Central memory CD8-positive, alpha-beta T cell (primary cell): ENCODE measurements at regions not wholly inside any gene's neighbourhood (a gene's known extent, or its start where the extent isn't known, plus 50 kb on each side); places are given as distances from the start of the nearest gene placed in this dataset.

Experiments used
- ATAC-seq: fragments of 150-1000 bp; cut with Tn5 transposase; replicated peaks from 2 replicates; pipeline ENCODE4 v1.10.0; 2022; ENCODE audit warnings: mild to moderate bottlenecking, moderate FRiP score, moderate number of reproducible peaks; ENCODE audit not compliant: poor library complexity, severe bottlenecking; ENCODE audit errors: extremely low read depth
- DNase-seq, 2 donors: peaks; one replicate each; pipeline ENCODE4 v3.0.0; 2021; ENCODE audit warnings: low spot score in 2 of 2
- H3K27ac Mint-ChIP-seq: one replicate; pipeline ENCODE4 v1.8.0; 2022; ENCODE audit warnings: low read depth, mild to moderate bottlenecking, moderate library complexity, mixed read lengths
- H3K27me3 Mint-ChIP-seq: one replicate; pipeline ENCODE4 v1.8.0; 2022; ENCODE audit warnings: mixed read lengths
- H3K36me3 Mint-ChIP-seq: one replicate; pipeline ENCODE4 v1.8.0; 2022; ENCODE audit warnings: mild to moderate bottlenecking, moderate library complexity, mixed read lengths; ENCODE audit not compliant: insufficient read depth
- H3K4me1 Mint-ChIP-seq: one replicate; pipeline ENCODE4 v1.8.0; 2022; ENCODE audit warnings: mixed read lengths
- H3K4me3 Mint-ChIP-seq: one replicate; pipeline ENCODE4 v1.8.0; 2022; ENCODE audit warnings: mild to moderate bottlenecking, moderate library complexity, mixed read lengths
- H3K9me3 Mint-ChIP-seq: one replicate; pipeline ENCODE4 v1.8.0; 2022; ENCODE audit warnings: mixed read lengths

DNA sequence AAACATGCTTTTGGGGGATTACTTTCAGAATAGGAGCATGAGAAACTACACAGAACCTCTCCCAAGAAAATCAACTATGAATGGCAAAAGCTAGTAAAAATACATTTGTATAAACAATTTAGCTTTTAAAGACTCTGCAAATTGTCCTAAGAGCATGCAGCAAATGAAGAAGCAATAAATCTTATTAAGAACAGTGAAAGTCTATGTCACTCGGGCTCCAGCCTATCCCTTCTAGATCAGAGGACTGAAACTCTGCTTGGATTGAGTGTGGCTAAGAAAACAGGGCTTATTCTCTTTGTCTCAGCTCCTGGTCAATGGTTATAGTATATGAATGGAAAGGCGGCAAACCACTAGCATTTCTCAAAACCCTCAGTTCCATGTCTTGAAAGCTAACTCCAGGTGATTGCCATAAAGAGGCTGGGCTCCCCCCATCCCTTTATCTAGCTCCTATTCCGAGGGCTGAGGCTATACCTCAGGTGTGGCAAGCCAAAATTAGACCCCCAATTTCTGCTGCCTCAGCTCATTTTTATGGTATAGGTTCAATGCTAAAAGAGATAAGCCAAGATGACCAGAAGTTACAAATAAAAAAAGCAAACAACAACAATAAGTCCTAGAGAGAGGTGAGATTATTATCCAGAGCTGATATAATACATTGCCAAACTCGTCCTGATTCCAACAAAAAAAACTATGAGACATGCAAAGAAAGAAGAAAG is 953.2 kb downstream of the SLITRK6 start:
- peaks cover 19% of the 10 kb centered on the region for H3K9me3 Mint-ChIP-seq
- H3K27me3 Mint-ChIP-seq: no peaks in the 10 kb centered on the region
- no peak overlapping the region for H3K4me3 Mint-ChIP-seq
- no peak for DNase-seq
- H3K27ac Mint-ChIP-seq: no peak overlapping the region
- no peaks in the 10 kb centered on the region for H3K36me3 Mint-ChIP-seq
- no peaks in the 10 kb centered on the region for H3K4me1 Mint-ChIP-seq
- no peak for ATAC-seq

DNA sequence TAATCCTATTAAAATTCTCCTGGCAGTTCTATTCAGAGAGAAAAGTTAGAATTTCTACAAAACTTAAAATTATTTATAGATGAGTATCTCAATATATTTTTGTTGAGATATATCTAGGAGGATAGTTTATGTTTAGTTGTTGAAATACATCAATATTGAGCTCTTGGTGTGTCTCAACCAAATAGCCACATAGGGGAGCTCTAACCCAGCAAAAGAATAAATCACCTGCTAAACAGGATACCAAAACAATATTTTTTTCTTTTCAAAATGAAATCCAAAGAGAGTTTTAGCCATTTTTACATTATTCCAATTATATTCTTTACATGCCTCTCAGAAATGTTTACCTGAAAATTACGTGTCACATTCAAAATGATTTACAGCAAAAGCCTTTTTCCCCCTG is 954.7 kb downstream of the SLITRK6 start:
- Mint-ChIP-seq H3K36me3 (no peaks in the 10 kb centered on the region), H3K27ac (no peak overlapping the region), H3K4me3 (no peak overlapping the region), H3K4me1 (no peaks in the 10 kb centered on the region), H3K27me3 (no peaks in the 10 kb centered on the region), H3K9me3 (peaks cover 13% of the 10 kb centered on the region)
- ATAC-seq (no peak), DNase-seq (no peak)

DNA sequence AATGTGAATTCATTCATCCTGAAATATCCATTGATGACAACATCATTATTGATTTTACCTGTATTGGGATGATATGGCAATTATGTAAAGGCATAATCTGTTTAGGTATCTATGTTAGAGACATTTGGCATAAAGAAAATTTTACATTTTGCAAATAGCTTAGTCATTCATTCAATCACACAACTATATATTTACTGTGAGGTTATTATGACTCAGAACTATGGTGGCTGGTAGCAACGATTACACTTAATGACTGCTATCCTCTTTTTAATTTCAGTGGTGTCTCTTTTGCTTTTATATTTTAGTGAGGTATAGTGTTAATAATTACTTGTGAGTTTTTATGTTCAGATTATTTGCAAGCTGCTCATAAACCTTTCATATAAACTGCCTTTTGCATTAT is 955.9 kb downstream of the SLITRK6 start:
- DNase-seq (no peak), ATAC-seq (no peak)
- H3K36me3 Mint-ChIP-seq: no peaks in the 10 kb centered on the region
- H3K9me3 Mint-ChIP-seq: peaks cover 13% of the 10 kb centered on the region
- no peaks in the 10 kb centered on the region for H3K4me1 Mint-ChIP-seq
- H3K27ac Mint-ChIP-seq: no peak overlapping the region
- H3K4me3 Mint-ChIP-seq: no peak overlapping the region
- no peaks in the 10 kb centered on the region for H3K27me3 Mint-ChIP-seq

DNA sequence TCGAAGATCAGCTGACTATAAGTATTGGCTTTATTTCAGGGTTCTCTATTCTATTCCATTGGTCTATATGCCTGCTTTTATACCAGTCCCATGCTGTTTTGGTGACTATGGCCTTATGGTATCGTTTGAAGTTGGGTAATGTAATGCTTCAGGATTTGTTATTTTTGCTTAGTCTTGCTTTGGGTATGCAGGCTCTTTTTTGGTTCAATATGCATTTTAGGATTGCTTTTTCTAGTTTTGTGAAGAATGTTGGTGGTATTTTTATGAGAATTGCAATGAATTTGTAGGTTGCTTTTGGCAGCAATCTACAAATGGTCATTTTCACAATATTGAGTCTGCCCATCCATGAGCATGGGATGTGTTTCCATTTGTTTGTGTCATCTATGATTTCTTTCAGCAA is 951.9 kb upstream of the SLITRK1 start:
- no peaks in the 10 kb centered on the region for H3K4me1 Mint-ChIP-seq
- H3K27me3 Mint-ChIP-seq: no peaks in the 10 kb centered on the region
- H3K27ac Mint-ChIP-seq: no peak overlapping the region
- peaks cover 5% of the 10 kb centered on the region for H3K9me3 Mint-ChIP-seq
- H3K36me3 Mint-ChIP-seq: no peaks in the 10 kb centered on the region
- no peak for DNase-seq
- no peak for ATAC-seq
- no peak overlapping the region for H3K4me3 Mint-ChIP-seq

DNA sequence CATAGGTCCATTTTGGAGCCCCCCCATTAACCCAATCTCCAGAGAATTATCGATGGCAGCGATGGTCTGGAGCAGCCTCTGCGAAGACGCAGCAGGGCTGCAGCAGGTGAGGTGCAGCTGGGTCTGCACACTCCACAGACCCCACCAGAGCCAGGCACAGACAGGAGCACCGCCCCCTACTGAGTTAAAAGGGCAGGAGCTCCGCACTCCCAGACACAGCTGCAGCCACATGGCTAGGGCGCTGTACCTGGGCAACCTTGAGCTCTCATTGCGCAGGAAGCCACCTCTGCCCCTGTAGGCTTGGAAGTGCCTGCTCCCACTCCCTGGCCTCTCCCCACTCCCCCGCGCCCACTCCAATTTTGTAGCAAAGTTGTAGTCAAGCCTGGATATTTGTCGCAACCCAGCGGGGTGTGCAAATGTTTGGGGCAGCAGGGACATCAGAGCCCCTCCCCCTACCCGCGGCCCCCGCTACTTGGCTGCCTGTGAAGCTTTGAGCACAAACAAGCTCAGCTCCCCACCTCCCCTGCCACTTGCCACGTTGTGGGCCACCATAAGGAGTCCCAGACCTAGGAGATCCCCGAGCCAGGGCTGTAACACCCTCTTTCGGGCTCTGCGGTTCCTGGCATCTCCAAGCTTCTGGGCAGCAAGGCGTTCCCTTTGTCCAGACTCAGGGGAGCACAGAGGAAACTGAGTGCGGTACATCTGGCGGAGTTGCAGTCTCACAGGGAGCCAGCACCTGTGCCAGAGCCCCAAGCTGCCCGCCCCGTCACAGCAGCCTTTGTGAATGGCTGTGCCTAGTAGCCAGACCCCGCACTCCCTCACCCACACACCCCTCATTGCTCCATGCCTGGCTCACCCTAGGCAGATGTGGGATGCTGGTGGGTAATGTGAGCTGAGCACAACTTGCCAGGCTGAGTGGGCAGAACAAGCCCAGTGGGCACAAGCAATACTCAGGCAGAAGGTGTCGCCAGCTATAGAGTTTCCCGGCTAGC is 949.7 kb upstream of the SLITRK1 start:
- H3K4me3 Mint-ChIP-seq: no peak overlapping the region
- no peaks in the 10 kb centered on the region for H3K36me3 Mint-ChIP-seq
- peaks cover 5% of the 10 kb centered on the region for H3K9me3 Mint-ChIP-seq
- H3K27me3 Mint-ChIP-seq: no peaks in the 10 kb centered on the region
- H3K4me1 Mint-ChIP-seq: no peaks in the 10 kb centered on the region
- H3K27ac Mint-ChIP-seq: no peak overlapping the region
- no peak for ATAC-seq
- DNase-seq: no peak

DNA sequence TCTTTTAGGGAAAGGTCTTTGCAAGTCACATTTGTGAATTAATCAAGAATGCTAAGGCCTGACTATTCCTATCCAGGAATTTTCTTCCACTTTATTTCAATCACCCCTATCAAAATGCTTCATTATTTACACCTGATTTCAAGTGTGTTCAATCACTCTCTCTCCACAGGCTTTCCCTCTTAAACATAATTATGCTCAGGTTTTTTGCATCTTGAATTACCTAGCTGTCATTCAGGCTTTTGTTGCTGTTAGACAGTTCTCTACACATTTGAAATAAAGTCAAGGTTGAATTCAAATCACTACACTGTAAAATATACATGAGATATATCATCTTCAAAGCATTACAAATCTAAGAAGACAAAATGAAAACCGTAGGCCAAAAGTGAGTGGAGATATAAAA is 941.3 kb upstream of the SLITRK1 start:
- Mint-ChIP-seq H3K27ac (no peak overlapping the region), H3K4me3 (no peak overlapping the region), H3K9me3 (peaks cover 6% of the 10 kb centered on the region), H3K27me3 (no peaks in the 10 kb centered on the region), H3K4me1 (no peaks in the 10 kb centered on the region), H3K36me3 (no peaks in the 10 kb centered on the region)
- no peak for DNase-seq
- no peak for ATAC-seq

DNA sequence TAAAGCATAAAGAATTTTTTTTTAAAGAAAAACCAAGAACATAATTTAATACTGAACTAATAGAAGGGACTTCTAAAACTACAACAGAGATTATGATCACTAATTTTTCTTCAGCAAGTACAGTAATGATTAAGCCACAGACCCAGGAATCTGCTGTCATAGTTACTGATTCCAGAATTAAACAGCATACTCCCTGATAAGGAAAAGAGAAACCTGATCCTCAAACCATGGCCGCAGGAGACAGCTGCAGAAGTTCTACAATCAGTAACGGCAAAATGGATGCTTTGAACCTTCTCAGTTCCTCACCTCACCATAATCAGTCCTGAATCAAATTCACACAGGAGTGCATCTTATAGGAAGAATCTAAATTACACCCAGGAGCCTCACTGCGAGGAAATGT is 939.0 kb upstream of the SLITRK1 start:
- no peak for ATAC-seq
- H3K4me3 Mint-ChIP-seq: no peak overlapping the region

DNA sequence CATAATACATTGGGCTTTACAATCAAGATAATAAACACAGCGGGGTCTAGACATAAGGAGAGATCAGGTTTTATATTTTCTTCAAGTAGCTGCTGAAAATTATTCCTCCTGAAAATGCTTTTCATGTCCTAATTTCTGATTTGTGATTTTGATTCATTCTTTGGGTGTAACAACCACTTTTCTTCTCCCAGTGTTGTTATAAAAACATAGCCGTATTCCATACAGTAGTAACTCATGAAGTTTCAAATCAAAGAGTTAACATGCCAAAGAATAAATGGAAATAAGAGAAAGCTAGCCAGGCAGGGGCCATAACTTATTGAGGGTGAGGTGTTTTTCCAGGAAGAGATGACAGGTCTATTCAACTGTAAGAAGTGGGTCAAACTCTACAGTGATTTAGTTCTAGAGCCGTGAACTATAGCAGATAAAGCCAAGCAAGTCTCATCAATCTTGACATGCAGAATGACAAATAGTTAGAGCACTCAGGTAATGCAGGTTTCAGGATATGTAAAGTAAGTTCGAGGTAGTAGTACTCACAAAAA is 934.4 kb upstream of the SLITRK1 start:
- no peak overlapping the region for H3K4me3 Mint-ChIP-seq
- ATAC-seq (no peak), DNase-seq (no peak)
- no peaks in the 10 kb centered on the region for H3K27me3 Mint-ChIP-seq
- H3K36me3 Mint-ChIP-seq: no peaks in the 10 kb centered on the region
- no peaks in the 10 kb centered on the region for H3K4me1 Mint-ChIP-seq
- peaks cover 6% of the 10 kb centered on the region for H3K9me3 Mint-ChIP-seq
- H3K27ac Mint-ChIP-seq: no peak overlapping the region

More for the DNA sequence above, 939.0 kb upstream of the SLITRK1 start:
- Mint-ChIP-seq H3K9me3 (peaks cover 6% of the 10 kb centered on the region), H3K27ac (no peak overlapping the region), H3K36me3 (no peaks in the 10 kb centered on the region), H3K4me1 (no peaks in the 10 kb centered on the region), H3K27me3 (no peaks in the 10 kb centered on the region)
- no peak for DNase-seq

DNA sequence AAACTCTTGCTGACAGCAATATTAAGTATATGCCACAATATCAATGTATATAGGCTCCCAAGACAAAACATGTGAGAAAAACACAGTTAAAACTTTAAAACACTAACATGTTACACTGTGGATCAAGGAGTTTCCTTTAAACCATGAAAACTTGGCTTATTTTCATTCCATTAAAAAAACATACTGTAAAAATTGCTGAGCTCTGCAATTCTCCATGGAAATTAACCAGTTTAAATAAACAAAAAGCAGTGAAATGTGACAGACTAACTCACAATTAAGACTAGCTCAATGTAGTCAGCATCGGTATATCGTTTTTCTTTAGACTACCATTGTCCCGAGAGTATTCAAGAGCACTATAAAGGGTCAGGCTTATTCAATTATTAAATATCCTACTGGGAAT is 930.5 kb upstream of the SLITRK1 start:
- Mint-ChIP-seq H3K27me3 (no peaks in the 10 kb centered on the region), H3K4me1 (no peaks in the 10 kb centered on the region), H3K9me3 (peaks cover 5% of the 10 kb centered on the region), H3K27ac (no peak overlapping the region), H3K36me3 (no peaks in the 10 kb centered on the region), H3K4me3 (no peak overlapping the region)
- ATAC-seq (no peak), DNase-seq (no peak)

DNA sequence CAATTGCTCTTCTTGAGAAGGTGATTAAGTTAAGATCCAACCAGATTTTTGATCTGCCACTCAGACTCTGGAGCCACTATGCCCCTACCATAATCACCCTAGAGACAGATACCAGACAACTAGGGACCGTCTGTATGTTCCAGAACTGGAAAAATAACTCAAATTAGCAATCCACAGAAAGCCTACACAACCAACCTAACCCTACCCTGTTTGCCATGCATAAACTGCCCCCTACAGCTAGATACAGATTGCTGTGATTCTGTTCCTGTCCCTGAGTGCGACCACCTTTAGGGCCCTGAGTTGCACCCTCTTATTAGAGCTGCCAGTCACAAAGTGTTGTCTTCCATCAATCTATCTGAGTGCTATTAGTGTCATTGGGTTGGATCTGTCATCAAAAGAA is 929.8 kb upstream of the SLITRK1 start:
- DNase-seq: no peak
- no peak overlapping the region for H3K27ac Mint-ChIP-seq

DNA sequence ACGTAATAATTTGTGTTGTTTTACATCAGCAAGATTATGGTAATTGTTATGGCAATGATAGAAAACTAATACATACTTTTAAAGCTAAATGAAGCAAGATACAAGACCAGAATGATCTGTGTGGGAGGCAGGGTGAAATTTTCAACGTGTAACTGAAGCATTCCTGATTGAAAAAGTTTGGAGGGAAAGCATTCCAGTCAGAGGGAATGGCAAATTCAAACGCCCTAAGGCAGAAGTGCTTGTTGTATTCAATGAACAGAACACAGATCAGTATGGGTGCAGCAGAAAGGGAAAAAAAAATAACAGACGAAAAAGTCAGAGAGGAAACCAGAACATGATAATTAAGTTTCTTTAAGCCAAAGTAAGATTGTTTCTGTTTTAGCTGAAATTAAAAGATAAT is 928.5 kb upstream of the SLITRK1 start:
- no peak overlapping the region for H3K27ac Mint-ChIP-seq
- no peak overlapping the region for H3K4me3 Mint-ChIP-seq
- peaks cover 5% of the 10 kb centered on the region for H3K9me3 Mint-ChIP-seq

More for the DNA sequence above, 929.8 kb upstream of the SLITRK1 start:
- Mint-ChIP-seq H3K4me1 (no peaks in the 10 kb centered on the region), H3K4me3 (no peak overlapping the region), H3K36me3 (no peaks in the 10 kb centered on the region), H3K27me3 (no peaks in the 10 kb centered on the region), H3K9me3 (peaks cover 5% of the 10 kb centered on the region)
- no peak for ATAC-seq

DNA sequence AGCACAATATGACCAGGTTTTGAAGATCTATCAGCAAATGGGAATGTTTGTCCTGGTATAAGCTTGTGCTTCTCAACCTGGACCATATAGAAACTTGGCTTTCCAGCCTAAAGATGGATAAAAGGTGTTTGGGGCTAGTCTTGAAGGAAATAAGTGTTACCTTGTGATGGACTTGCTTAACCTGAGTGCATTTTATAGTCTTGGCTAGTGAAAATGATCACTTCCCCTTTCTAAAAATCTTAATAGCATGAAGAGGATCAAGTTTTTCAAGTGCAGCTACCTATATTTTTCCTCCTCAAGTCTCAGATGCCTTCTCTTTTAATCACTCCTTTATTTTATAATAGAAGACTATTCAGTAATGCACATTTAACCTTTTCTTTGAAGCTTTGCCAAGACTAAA is 919.8 kb upstream of the SLITRK1 start:
- Mint-ChIP-seq H3K9me3 (peaks cover 7% of the 10 kb centered on the region), H3K4me3 (no peak overlapping the region)

More for the DNA sequence above, 928.5 kb upstream of the SLITRK1 start:
- no peaks in the 10 kb centered on the region for H3K36me3 Mint-ChIP-seq
- H3K4me1 Mint-ChIP-seq: no peaks in the 10 kb centered on the region
- no peaks in the 10 kb centered on the region for H3K27me3 Mint-ChIP-seq
- ATAC-seq (no peak), DNase-seq (no peak)

More for the DNA sequence above, 919.8 kb upstream of the SLITRK1 start:
- H3K27ac Mint-ChIP-seq: no peak overlapping the region
- ATAC-seq (no peak), DNase-seq (no peak)
- no peaks in the 10 kb centered on the region for H3K27me3 Mint-ChIP-seq
- no peaks in the 10 kb centered on the region for H3K4me1 Mint-ChIP-seq
- no peaks in the 10 kb centered on the region for H3K36me3 Mint-ChIP-seq
